ENCODE measurements at regions not wholly inside any gene's neighbourhood (a gene's known extent, or its start where the extent isn't known, plus 50 kb on each side); places are given as distances from the start of the nearest gene placed in this dataset.

DNA sequence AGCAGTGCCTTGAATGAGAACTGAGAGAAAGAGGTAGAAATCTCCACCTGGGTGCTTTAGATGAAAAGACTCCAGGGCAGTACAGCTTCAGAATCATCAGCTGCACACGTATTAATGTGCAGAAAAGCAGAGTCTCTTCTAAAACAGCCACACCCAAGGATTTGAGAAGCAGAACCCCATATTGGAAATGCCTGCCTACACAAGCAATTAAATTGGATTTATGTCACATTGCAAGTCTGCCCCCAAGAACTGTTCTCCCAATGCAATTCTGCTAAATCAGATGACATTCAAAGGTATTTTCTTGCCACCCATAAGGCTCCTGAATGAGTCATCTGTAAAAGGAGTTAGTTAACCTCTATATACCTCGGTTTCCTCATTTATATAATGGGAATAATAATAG is 326.0 kb upstream of the C16orf82 start:
- intact Hi-C loops (cut with DNase I, micrococcal nuclease), result no loop called here
- no peaks in the 10 kb centered on the region for H3K4me1 ChIP-seq (ENCODE audit: low read depth)
- no peaks in the 10 kb centered on the region for H3K9me3 ChIP-seq
- H3K4me3 ChIP-seq, result no peak overlapping the region
- ATAC-seq (no peak), DNase-seq (no peak)
- TF ChIP-seq, protein P1, sequence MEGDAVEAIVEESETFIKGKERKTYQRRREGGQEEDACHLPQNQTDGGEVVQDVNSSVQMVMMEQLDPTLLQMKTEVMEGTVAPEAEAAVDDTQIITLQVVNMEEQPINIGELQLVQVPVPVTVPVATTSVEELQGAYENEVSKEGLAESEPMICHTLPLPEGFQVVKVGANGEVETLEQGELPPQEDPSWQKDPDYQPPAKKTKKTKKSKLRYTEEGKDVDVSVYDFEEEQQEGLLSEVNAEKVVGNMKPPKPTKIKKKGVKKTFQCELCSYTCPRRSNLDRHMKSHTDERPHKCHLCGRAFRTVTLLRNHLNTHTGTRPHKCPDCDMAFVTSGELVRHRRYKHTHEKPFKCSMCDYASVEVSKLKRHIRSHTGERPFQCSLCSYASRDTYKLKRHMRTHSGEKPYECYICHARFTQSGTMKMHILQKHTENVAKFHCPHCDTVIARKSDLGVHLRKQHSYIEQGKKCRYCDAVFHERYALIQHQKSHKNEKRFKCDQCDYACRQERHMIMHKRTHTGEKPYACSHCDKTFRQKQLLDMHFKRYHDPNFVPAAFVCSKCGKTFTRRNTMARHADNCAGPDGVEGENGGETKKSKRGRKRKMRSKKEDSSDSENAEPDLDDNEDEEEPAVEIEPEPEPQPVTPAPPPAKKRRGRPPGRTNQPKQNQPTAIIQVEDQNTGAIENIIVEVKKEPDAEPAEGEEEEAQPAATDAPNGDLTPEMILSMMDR (IDR thresholded peaks at IDR 0.05), result no peak
- no peaks in the 10 kb centered on the region for H3K36me3 ChIP-seq (ENCODE audit: low read depth)

DNA sequence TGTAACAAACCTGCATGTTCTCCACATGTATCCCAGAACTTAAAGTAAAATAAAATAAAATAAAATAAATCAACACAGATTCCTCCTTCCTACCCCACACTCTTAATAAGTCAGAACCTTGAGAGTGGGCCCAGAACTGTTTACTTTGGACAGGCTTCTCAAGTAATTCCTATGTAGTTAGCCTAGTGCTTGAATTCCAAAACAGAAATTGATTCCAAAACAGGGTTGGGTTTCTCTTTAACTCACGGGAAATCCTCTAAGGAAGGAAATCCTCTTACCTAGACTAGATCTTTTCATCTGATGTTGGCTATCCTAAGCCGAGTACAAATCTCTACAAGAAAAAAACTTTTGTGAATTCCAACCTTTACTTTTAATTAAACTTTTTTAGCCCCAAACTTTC is 324.7 kb upstream of the C16orf82 start:
- TF ChIP-seq, protein P1 (IDR thresholded peaks at IDR 0.05), result no peak
- Histone ChIP-seq H3K4me3 (no peak overlapping the region), H3K9me3 (no peaks in the 10 kb centered on the region), H3K36me3 (ENCODE audit: low read depth) (no peaks in the 10 kb centered on the region), H3K4me1 (ENCODE audit: low read depth) (no peaks in the 10 kb centered on the region)
- intact Hi-C loops (cut with DNase I, micrococcal nuclease), result no loop called here
- no peak for DNase-seq
- no peak for ATAC-seq

DNA sequence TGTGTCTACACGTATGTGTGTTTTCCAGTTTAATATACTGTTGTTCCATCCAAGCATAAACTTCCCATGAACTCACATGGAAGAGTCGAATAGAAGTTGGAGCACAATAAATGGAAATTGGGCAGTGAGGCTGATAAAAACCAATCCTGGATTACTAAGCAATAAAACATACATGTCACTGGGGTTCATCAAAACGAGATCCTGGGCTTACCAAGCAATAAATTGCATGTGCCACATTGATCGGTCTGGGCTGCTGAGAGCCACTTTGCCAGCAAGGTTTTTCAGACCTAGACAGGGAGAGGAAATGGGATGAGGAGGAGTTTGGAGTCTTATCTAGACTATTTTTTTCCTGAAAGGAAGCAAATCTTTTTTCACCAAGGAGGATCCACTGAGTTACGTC is 322.3 kb upstream of the C16orf82 start:
- Histone ChIP-seq H3K4me1 (ENCODE audit: low read depth) (no peaks in the 10 kb centered on the region), H3K9me3 (no peaks in the 10 kb centered on the region), H3K36me3 (ENCODE audit: low read depth) (no peaks in the 10 kb centered on the region), H3K4me3 (no peak overlapping the region)
- no peak for ATAC-seq
- no peak for DNase-seq
- TF ChIP-seq, protein P1 (IDR thresholded peaks at IDR 0.05), result no peak
- intact Hi-C loops (cut with DNase I, micrococcal nuclease), result no loop called here

DNA sequence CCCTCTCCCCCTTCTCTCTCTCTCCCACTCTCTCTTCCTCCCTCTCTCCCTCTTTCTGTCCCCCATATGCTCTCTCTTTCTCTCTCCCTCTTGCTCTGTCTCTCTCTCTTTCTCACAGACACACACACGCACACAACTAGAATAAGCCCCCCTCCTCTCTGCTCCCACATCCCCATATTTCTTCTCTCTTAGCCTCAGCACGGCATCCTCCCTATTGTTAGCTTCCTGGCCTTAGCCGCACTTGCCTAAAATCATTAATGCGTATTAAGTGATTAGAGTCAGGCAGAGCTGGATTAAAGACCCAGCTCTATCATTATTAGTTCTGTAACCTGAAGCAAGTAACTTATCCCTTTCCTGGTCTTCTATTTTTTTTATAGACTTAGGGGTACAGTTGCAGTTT is 319.0 kb upstream of the C16orf82 start:
- no peak for ATAC-seq
- Histone ChIP-seq H3K9me3 (no peaks in the 10 kb centered on the region), H3K36me3 (ENCODE audit: low read depth) (no peaks in the 10 kb centered on the region), H3K4me3 (no peak overlapping the region), H3K4me1 (ENCODE audit: low read depth) (no peaks in the 10 kb centered on the region)
- TF ChIP-seq, protein P1 (IDR thresholded peaks at IDR 0.05), result no peak
- intact Hi-C loops (cut with DNase I, micrococcal nuclease), result no loop called here
- no peak for DNase-seq

DNA sequence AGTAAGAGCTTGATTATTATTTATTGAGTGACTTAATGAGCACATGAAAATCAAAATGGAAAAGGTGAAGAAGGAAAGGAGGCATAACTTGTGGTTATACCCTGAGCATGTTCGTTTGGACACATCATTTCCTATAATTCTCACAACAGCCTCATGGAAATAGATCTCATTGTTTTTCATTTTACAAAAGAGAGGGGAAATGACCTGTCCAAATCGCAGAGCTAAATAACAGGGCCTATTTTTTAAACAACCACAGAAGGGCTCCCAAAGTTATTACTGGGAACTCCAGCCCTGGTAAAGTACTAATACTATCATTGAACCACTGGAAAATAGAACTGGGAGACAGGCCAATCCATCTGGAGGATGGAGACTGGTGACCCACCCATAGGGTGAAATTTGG is 317.7 kb upstream of the C16orf82 start:
- TF ChIP-seq, protein P1 (IDR thresholded peaks at IDR 0.05), result no peak
- ATAC-seq (no peak), DNase-seq (no peak)
- intact Hi-C loops (cut with DNase I, micrococcal nuclease), result no loop called here
- Histone ChIP-seq H3K9me3 (no peaks in the 10 kb centered on the region), H3K4me3 (no peak overlapping the region), H3K36me3 (ENCODE audit: low read depth) (no peaks in the 10 kb centered on the region), H3K4me1 (ENCODE audit: low read depth) (no peaks in the 10 kb centered on the region)

DNA sequence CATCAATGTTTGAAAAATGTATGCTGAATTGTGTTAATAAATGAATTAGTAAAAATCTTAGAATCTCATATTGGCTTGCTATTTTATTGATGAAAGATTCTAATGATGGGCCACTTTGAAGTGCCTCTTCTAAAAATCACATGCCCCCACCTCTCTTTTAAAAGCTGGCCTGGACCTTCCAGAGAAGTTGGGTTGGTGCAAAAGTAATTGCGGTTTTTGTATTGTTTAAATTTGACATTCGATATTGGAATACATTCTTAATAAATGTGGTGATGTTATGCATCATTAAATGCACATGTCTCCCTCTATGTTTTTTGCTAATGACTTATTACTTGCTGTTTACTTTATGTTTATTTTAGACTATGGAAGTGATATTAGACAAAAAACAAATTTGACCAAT is 314.6 kb upstream of the C16orf82 start:
- Histone ChIP-seq H3K4me1 (ENCODE audit: low read depth) (no peaks in the 10 kb centered on the region), H3K9me3 (no peaks in the 10 kb centered on the region), H3K4me3 (no peak overlapping the region), H3K36me3 (ENCODE audit: low read depth) (no peaks in the 10 kb centered on the region)
- ATAC-seq, result no peak
- intact Hi-C loops (cut with DNase I, micrococcal nuclease), result no loop called here
- TF ChIP-seq, protein P1 (IDR thresholded peaks at IDR 0.05), result no peak
- no peak for DNase-seq
